MM.1S (cell line): ENCODE measurements at regions not wholly inside any gene's neighbourhood (a gene's known extent, or its start where the extent isn't known, plus 50 kb on each side); places are given as distances from the start of the nearest gene placed in this dataset.

Experiments used
- DNase-seq: peaks from one replicate; pipeline ENCODE4 v3.0.0-alpha.2; 2015
- H2AFZ ChIP-seq: fragments of 300-600 bp; sonication (generic); 2 replicates; pipeline ENCODE4 v1.6.0; 2016; ENCODE audit warnings: antibody characterized with exemption, low read length
- H3F3A ChIP-seq: fragments of 300-600 bp; sonication (generic); 2 replicates; pipeline ENCODE4 v1.6.1; 2016; ENCODE audit warnings: mild to moderate bottlenecking, antibody characterized with exemption, low read length, moderate library complexity, mixed read lengths; ENCODE audit not compliant: insufficient read depth
- H3K27ac ChIP-seq: fragments of 300-600 bp; sonication (generic); 2 replicates; pipeline ENCODE4 v1.5.1; 2016; ENCODE audit warnings: mild to moderate bottlenecking, low read length
- H3K27me3 ChIP-seq: fragments of 300-600 bp; sonication (generic); replicated peaks from 2 replicates; pipeline ENCODE4 v1.6.0; 2016; ENCODE audit warnings: low read length; ENCODE audit not compliant: insufficient read depth
- H3K36me3 ChIP-seq: fragments of 300-600 bp; sonication (generic); replicated peaks from 2 replicates; pipeline ENCODE4 v1.6.1; 2016; ENCODE audit warnings: mild to moderate bottlenecking, low read length, mixed read lengths; ENCODE audit not compliant: insufficient read depth
- H3K4me1 ChIP-seq: fragments of 300-600 bp; sonication (generic); 2 replicates; pipeline ENCODE4 v1.6.1; 2016; ENCODE audit warnings: low read length, mixed read lengths
- H3K4me2 ChIP-seq: fragments of 300-600 bp; sonication (generic); 2 replicates; pipeline ENCODE4 v1.6.0; 2016; ENCODE audit warnings: low read depth, low read length
- H3K4me3 ChIP-seq: fragments of 300-600 bp; sonication (generic); 2 replicates; pipeline ENCODE4 v1.5.1; 2016; ENCODE audit warnings: low read length, mixed read lengths
- H3K79me2 ChIP-seq: fragments of 300-600 bp; sonication (generic); 2 replicates; pipeline ENCODE4 v1.6.1; 2016; ENCODE audit warnings: mixed run types, low read length, mixed read lengths
- H3K9ac ChIP-seq: fragments of 300-600 bp; sonication (generic); 2 replicates; pipeline ENCODE4 v1.6.1; 2016; ENCODE audit warnings: low read length, mixed read lengths
- H3K9me2 ChIP-seq: fragments of 300-600 bp; sonication (generic); replicated peaks from 2 replicates; pipeline ENCODE4 v1.6.1; 2016; ENCODE audit warnings: mild to moderate bottlenecking, low read length, mixed read lengths; ENCODE audit not compliant: insufficient read depth
- H3K9me3 ChIP-seq: fragments of 300-600 bp; sonication (generic); replicated peaks from 2 replicates; pipeline ENCODE4 v1.6.1; 2016; ENCODE audit warnings: mild to moderate bottlenecking, low read length, mixed read lengths; ENCODE audit not compliant: insufficient read depth
- H4K20me1 ChIP-seq: fragments of 300-600 bp; sonication (generic); 2 replicates; pipeline ENCODE4 v1.6.1; 2016; ENCODE audit warnings: mild to moderate bottlenecking, low read length, moderate library complexity, mixed read lengths; ENCODE audit not compliant: insufficient read depth
- CTCF ChIP-seq: fragments of 300-600 bp; sonication (generic); IDR thresholded peaks from 2 replicates; pipeline ENCODE4 v1.5.1; 2016; ENCODE audit warnings: antibody characterized with exemption, low read length, mixed read lengths
- EZH2 ChIP-seq: fragments of 300-600 bp; sonication (generic); optimal IDR thresholded peaks from 2 replicates; pipeline ENCODE3; 2017; ENCODE audit warnings: low read depth, mild to moderate bottlenecking, antibody characterized with exemption, low read length, mixed read lengths
- EZH2phosphoT487 ChIP-seq: fragments of 300-600 bp; sonication (generic); IDR thresholded peaks from 2 replicates; pipeline ENCODE4 v1.6.1; 2018; ENCODE audit warnings: antibody characterized with exemption, low read length

GRCh38 chr11:95363164-95363563 lies 132.2 kb upstream of the SESN3 start:
- no peaks in the 10 kb centered on the region for H3K27me3 ChIP-seq
- H3K4me1 ChIP-seq: no peaks in the 10 kb centered on the region
- DNase-seq: no peak
- H3K9me2 ChIP-seq: no peaks in the 10 kb centered on the region
- H3K9me3 ChIP-seq: no peaks in the 10 kb centered on the region
- H3K79me2 ChIP-seq: no peaks in the 10 kb centered on the region
- no peak overlapping the region for H2AFZ ChIP-seq
- no peak for TF ChIP-seq EZH2phosphoT487
- no peak overlapping the region for H3K4me2 ChIP-seq
- no peak overlapping the region for H3K27ac ChIP-seq
- H3F3A ChIP-seq: no peaks in the 10 kb centered on the region
- H3K4me3 ChIP-seq: no peak overlapping the region
- no peaks in the 10 kb centered on the region for H3K36me3 ChIP-seq
- no peak overlapping the region for H3K9ac ChIP-seq
- no peaks in the 10 kb centered on the region for H4K20me1 ChIP-seq

DNA sequence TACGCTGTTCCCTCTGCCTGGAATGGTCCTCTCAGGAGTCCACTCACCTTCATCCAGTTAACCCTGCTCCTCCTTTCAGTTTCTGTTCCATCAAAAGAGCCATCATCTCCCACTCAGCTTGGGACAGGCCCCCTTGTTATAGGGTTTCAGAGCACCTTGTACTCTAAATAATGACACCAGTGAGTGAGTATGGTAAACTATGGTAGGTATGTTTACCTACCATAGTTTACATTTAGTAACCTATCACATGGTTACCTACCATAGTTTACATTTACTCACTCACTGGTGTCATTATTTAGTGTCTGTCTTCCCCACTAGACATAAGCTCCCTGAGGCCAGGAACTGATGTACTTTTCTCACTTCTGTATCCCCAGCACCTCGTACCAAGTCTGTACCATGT lies 130.2 kb upstream of the SESN3 start:
- Histone ChIP-seq H3K36me3 (no peaks in the 10 kb centered on the region), H3K27me3 (no peaks in the 10 kb centered on the region), H3K27ac (no peak overlapping the region), H4K20me1 (no peaks in the 10 kb centered on the region), H3K4me3 (no peak overlapping the region), H2AFZ (no peak overlapping the region), H3K4me2 (no peak overlapping the region), H3F3A (no peaks in the 10 kb centered on the region), H3K4me1 (no peaks in the 10 kb centered on the region), H3K9ac (no peak overlapping the region), H3K79me2 (no peaks in the 10 kb centered on the region), H3K9me3 (no peaks in the 10 kb centered on the region), H3K9me2 (no peaks in the 10 kb centered on the region)
- TF ChIP-seq EZH2phosphoT487 (no peak), CTCF (no peak), EZH2 (no peak)
- no peak for DNase-seq

DNA sequence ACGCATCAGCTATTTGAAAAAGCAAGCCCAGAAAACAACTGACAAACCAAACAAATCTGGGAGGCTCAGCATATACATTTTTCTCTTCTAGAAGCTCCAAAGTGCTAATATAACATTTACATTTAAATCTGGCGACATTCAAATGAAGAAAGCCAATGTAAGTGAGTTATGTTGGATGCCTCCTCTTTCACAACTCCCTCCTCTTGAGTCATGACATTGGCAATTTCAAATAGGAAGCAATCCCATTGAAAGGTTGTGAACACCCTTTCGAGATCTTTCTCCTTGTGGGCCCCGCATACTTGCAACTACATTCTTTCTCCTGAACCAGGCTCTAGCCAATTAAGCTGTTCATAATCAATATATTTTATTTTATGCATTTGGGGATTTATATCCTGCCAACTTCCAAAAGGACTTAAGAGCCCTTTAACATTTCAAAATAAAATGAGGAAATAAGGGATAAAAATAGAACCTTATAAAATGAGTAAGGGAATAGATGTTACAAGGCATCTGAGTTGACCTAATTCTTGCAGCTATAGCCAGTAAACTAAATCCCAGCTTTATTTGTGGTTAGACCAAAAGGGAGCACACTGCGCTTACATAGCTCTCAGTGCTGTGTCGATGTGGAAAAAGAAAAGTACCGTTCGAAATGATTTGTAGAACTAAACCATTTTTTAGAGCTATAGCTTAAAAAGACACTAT lies 129.5 kb upstream of the SESN3 start:
- TF ChIP-seq EZH2: no peak
- no peak for TF ChIP-seq CTCF
- no peak for TF ChIP-seq EZH2phosphoT487
- no peaks in the 10 kb centered on the region for H3K4me1 ChIP-seq
- no peaks in the 10 kb centered on the region for H3K27me3 ChIP-seq
- H3K4me3 ChIP-seq: no peak overlapping the region
- no peak overlapping the region for H3K9ac ChIP-seq
- H3K27ac ChIP-seq: no peak overlapping the region
- no peak overlapping the region for H3K4me2 ChIP-seq
- H3K36me3 ChIP-seq: no peaks in the 10 kb centered on the region
- no peaks in the 10 kb centered on the region for H3K79me2 ChIP-seq
- H3K9me3 ChIP-seq: no peaks in the 10 kb centered on the region
- H4K20me1 ChIP-seq: no peaks in the 10 kb centered on the region
- H2AFZ ChIP-seq: no peak overlapping the region
- no peak for DNase-seq
- H3K9me2 ChIP-seq: no peaks in the 10 kb centered on the region
- H3F3A ChIP-seq: no peaks in the 10 kb centered on the region

GRCh38 chr11:95359756-95360155 lies 128.8 kb upstream of the SESN3 start:
- H3K36me3 ChIP-seq: no peaks in the 10 kb centered on the region
- no peak overlapping the region for H2AFZ ChIP-seq
- DNase-seq: no peak
- no peak overlapping the region for H3K4me2 ChIP-seq
- H3K9ac ChIP-seq: no peak overlapping the region
- H4K20me1 ChIP-seq: no peaks in the 10 kb centered on the region
- no peaks in the 10 kb centered on the region for H3K27me3 ChIP-seq
- H3K4me1 ChIP-seq: no peaks in the 10 kb centered on the region
- H3K27ac ChIP-seq: no peak overlapping the region
- H3K4me3 ChIP-seq: no peak overlapping the region
- no peaks in the 10 kb centered on the region for H3K79me2 ChIP-seq
- H3K9me2 ChIP-seq: no peaks in the 10 kb centered on the region
- no peaks in the 10 kb centered on the region for H3F3A ChIP-seq
- TF ChIP-seq EZH2phosphoT487 (no peak), EZH2 (no peak), CTCF (no peak)
- H3K9me3 ChIP-seq: no peaks in the 10 kb centered on the region
